ENCODE measurements at regions not wholly inside any gene's neighbourhood (a gene's known extent, or its start where the extent isn't known, plus 50 kb on each side); places are given as distances from the start of the nearest gene placed in this dataset.

GRCh38 chr21:21730512-21730911 is 732.3 kb downstream of the NCAM2 start:
- intact Hi-C loops (cut with micrococcal nuclease; ENCODE audit: unreplicated experiment): no loop called here
- no peaks in the 10 kb centered on the region for H3K4me1 ChIP-seq (ENCODE audit: control insufficient read depth, insufficient read depth, low read length)
- no peak overlapping the region for H3K4me3 ChIP-seq (ENCODE audit: low read depth in 2 of 2, low read length in 2 of 2)
- no peak overlapping the region for H3K27ac ChIP-seq (ENCODE audit: low read length)
- CTCF ChIA-PET: no interaction called here
- no peaks in the 10 kb centered on the region for H3K36me3 ChIP-seq (ENCODE audit: control insufficient read depth, insufficient read depth, low read length)
- ATAC-seq: no peak
- no TSS peak for BruUV-seq (replicated peaks)
- in situ Hi-C loops (cut with HindIII; ENCODE audit: low pct_unique_long_range_greater_than_20kb, low sequenced_read_pairs): no loop called here
- POLR2A ChIA-PET: no interaction called here
- TF ChIP-seq POLR2AphosphoS5 (IDR thresholded peaks at IDR 0.05; ENCODE audit: low read depth, low read length) (no peak), TCF7L2 (IDR thresholded peaks at IDR 0.05; ENCODE audit: low read depth, low read length) (no peak), SIN3A (IDR thresholded peaks at IDR 0.05; ENCODE audit: borderline replicate concordance, insufficient read depth, low read depth, low read length) (no peak), REST (IDR thresholded peaks at IDR 0.05; ENCODE audit: insufficient read depth in 1 of 2, low read depth in 2 of 2, low read length in 1 of 2) (no peak)
- TF ChIP-seq, protein P1, sequence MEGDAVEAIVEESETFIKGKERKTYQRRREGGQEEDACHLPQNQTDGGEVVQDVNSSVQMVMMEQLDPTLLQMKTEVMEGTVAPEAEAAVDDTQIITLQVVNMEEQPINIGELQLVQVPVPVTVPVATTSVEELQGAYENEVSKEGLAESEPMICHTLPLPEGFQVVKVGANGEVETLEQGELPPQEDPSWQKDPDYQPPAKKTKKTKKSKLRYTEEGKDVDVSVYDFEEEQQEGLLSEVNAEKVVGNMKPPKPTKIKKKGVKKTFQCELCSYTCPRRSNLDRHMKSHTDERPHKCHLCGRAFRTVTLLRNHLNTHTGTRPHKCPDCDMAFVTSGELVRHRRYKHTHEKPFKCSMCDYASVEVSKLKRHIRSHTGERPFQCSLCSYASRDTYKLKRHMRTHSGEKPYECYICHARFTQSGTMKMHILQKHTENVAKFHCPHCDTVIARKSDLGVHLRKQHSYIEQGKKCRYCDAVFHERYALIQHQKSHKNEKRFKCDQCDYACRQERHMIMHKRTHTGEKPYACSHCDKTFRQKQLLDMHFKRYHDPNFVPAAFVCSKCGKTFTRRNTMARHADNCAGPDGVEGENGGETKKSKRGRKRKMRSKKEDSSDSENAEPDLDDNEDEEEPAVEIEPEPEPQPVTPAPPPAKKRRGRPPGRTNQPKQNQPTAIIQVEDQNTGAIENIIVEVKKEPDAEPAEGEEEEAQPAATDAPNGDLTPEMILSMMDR (IDR thresholded peaks at IDR 0.05): no peak
- no peak for DNase-seq (ENCODE audit: low read depth, low spot score)
- no peaks in the 10 kb centered on the region for H3K9me3 ChIP-seq (ENCODE audit: control insufficient read depth, insufficient read depth, low read depth, low read length)
- no peaks in the 10 kb centered on the region for H3K27me3 ChIP-seq (ENCODE audit: control insufficient read depth, insufficient read depth, low read length)

DNA sequence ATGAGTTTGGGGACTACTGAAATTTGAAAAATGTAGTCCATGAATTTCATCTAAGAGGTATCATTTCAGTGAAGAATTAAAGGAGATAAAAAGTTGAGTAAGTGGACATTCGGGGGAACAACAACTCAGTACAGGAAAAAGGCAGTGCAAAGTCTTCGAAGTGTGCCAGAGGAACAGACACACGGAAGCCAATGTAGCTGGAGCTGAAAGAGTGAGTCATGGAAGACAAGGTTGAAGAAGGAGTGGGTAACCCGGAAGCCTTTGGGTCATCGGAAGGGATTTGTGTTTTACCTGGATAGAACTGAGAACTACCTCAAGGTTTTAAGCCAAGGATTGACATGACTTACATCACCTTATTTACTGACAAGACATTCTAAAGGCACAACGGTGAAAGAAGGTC is 733.4 kb downstream of the NCAM2 start:
- CTCF ChIA-PET: no interaction called here
- Histone ChIP-seq H3K4me3 (ENCODE audit: low read depth in 2 of 2, low read length in 2 of 2) (no peak overlapping the region), H3K27ac (ENCODE audit: low read length) (no peak overlapping the region), H3K36me3 (ENCODE audit: control insufficient read depth, insufficient read depth, low read length) (no peaks in the 10 kb centered on the region), H3K9me3 (ENCODE audit: control insufficient read depth, insufficient read depth, low read depth, low read length) (no peaks in the 10 kb centered on the region), H3K27me3 (ENCODE audit: control insufficient read depth, insufficient read depth, low read length) (no peaks in the 10 kb centered on the region), H3K4me1 (ENCODE audit: control insufficient read depth, insufficient read depth, low read length) (no peaks in the 10 kb centered on the region)
- POLR2A ChIA-PET: no interaction called here
- intact Hi-C loops (cut with micrococcal nuclease; ENCODE audit: unreplicated experiment): no loop called here
- ATAC-seq: no peak
- in situ Hi-C loops (cut with HindIII; ENCODE audit: low pct_unique_long_range_greater_than_20kb, low sequenced_read_pairs): no loop called here
- TF ChIP-seq POLR2AphosphoS5 (IDR thresholded peaks at IDR 0.05; ENCODE audit: low read depth, low read length): no peak
- no peak for TF ChIP-seq REST (IDR thresholded peaks at IDR 0.05; ENCODE audit: insufficient read depth in 1 of 2, low read depth in 2 of 2, low read length in 1 of 2)
- no peak for TF ChIP-seq SIN3A (IDR thresholded peaks at IDR 0.05; ENCODE audit: borderline replicate concordance, insufficient read depth, low read depth, low read length)
- TF ChIP-seq, protein P1 (IDR thresholded peaks at IDR 0.05): no peak
- TF ChIP-seq TCF7L2 (IDR thresholded peaks at IDR 0.05; ENCODE audit: low read depth, low read length): no peak
- no peak for DNase-seq (ENCODE audit: low read depth, low spot score)
- BruUV-seq (replicated peaks): no TSS peak

Measured in Panc1 (cell line).